Fibroblast of mammary gland (primary cell): ENCODE measurements at regions not wholly inside any gene's neighbourhood (a gene's known extent, or its start where the extent isn't known, plus 50 kb on each side); places are given as distances from the start of the nearest gene placed in this dataset.
"Not testable (repeated sequence)": the region's sequence is repeated elsewhere in the genome, so short reads cannot be mapped to it uniquely, and the experiment has no call there.

Source experiments
- DNase-seq: peaks from one replicate; pipeline ENCODE4 v3.0.0-alpha.2; 2010; ENCODE audit warnings: low read depth
- H3K4me3 ChIP-seq: 2 replicates; pipeline ENCODE4 v1.5.1; 2011; ENCODE audit warnings: low read depth, mild to moderate bottlenecking, low read length, moderate library complexity; ENCODE audit not compliant: control insufficient read depth
- CTCF ChIP-seq: conservative IDR thresholded peaks from 2 replicates; pipeline ENCODE4 v1.5.1; 2011; ENCODE audit warnings: low read depth, low read length, inconsistent platforms; ENCODE audit not compliant: control insufficient read depth, insufficient read depth

GRCh38 chr21:35282944-35283343 lies 233.8 kb upstream of the RUNX1 start:
- no peak for DNase-seq
- H3K4me3 ChIP-seq: no peak overlapping the region
- TF ChIP-seq CTCF: no peak

GRCh38 chr21:35281956-35282355 lies 232.9 kb upstream of the RUNX1 start:
- DNase-seq: no peak
- H3K4me3 ChIP-seq: no peak overlapping the region
- no peak for TF ChIP-seq CTCF

GRCh38 chr21:35280231-35280630 lies 231.1 kb upstream of the RUNX1 start:
- DNase-seq: no peak
- no peak for TF ChIP-seq CTCF
- H3K4me3 ChIP-seq: no peak overlapping the region

GRCh38 chr21:35275776-35276175 lies 226.7 kb upstream of the RUNX1 start:
- DNase-seq: no peak
- no peak for TF ChIP-seq CTCF
- H3K4me3 ChIP-seq: no peak overlapping the region

- TF ChIP-seq CTCF: no peak
- DNase-seq: no peak
- H3K4me3 ChIP-seq: no peak overlapping the region
Measured at GRCh38 chr21:35274923-35275322, 225.8 kb upstream of the RUNX1 start.

GRCh38 chr21:35274090-35274489 lies 225.0 kb upstream of the RUNX1 start:
- H3K4me3 ChIP-seq: no peak overlapping the region
- no peak for DNase-seq
- no peak for TF ChIP-seq CTCF

- DNase-seq: no peak
- no peak overlapping the region for H3K4me3 ChIP-seq
- no peak for TF ChIP-seq CTCF
Measured at GRCh38 chr21:35273333-35273732, 224.2 kb upstream of the RUNX1 start.

- not testable (repeated sequence) for DNase-seq, H3K4me3 ChIP-seq
Measured at GRCh38 chr21:35271344-35272118, 222.4 kb upstream of the RUNX1 start.
